Endodermal cell (in vitro differentiated cells): ENCODE measurements at regions not wholly inside any gene's neighbourhood (a gene's known extent, or its start where the extent isn't known, plus 50 kb on each side); places are given as distances from the start of the nearest gene placed in this dataset.

ENCODE experiments used
- DNase-seq: peaks from one replicate; pipeline ENCODE4 v3.0.0-alpha.2; 2017
- H3K27ac ChIP-seq: 2 replicates; pipeline ENCODE4 v1.5.1; 2013; ENCODE audit warnings: mild to moderate bottlenecking, low read depth, low read length, moderate library complexity
- H3K27me3 ChIP-seq: 2 replicates; pipeline ENCODE4 v1.6.1; 2013; ENCODE audit warnings: mild to moderate bottlenecking, low read length, moderate library complexity; ENCODE audit not compliant: insufficient read depth, control insufficient read depth, poor library complexity, severe bottlenecking
- H3K36me3 ChIP-seq: 2 replicates; pipeline ENCODE4 v1.7.0; 2013; ENCODE audit warnings: mild to moderate bottlenecking, low read length, moderate library complexity; ENCODE audit not compliant: control insufficient read depth, insufficient read depth
- H3K4me1 ChIP-seq: one replicate; pipeline ENCODE4 v1.7.0; 2013; ENCODE audit warnings: low read length; ENCODE audit not compliant: control insufficient read depth, insufficient read depth
- H3K4me3 ChIP-seq: 2 replicates; pipeline ENCODE4 v1.5.1; 2013; ENCODE audit warnings: mild to moderate bottlenecking, low read length, moderate library complexity
- H3K9ac ChIP-seq: 2 replicates; pipeline ENCODE4 v1.6.1; 2013; ENCODE audit warnings: mild to moderate bottlenecking, low read length, moderate library complexity; ENCODE audit not compliant: poor library complexity, severe bottlenecking; ENCODE audit errors: extremely low read depth
- H3K9me3 ChIP-seq: 2 replicates; pipeline ENCODE4 v1.6.1; 2013; ENCODE audit warnings: mild to moderate bottlenecking, low read length, moderate library complexity; ENCODE audit not compliant: control insufficient read depth
- H3K27ac Mint-ChIP-seq: 2 replicates; pipeline ENCODE4 v1.8.0; 2020; ENCODE audit warnings: mixed read lengths
- H3K27me3 Mint-ChIP-seq: 2 replicates; pipeline ENCODE4 v1.8.0; 2021; ENCODE audit warnings: mild to moderate bottlenecking, mixed read lengths; ENCODE audit not compliant: insufficient read depth
- H3K36me3 Mint-ChIP-seq: 2 replicates; pipeline ENCODE4 v1.8.0; 2020; ENCODE audit warnings: low read depth, mixed read lengths
- H3K4me1 Mint-ChIP-seq: 2 replicates; pipeline ENCODE4 v1.8.0; 2020; ENCODE audit warnings: mixed read lengths
- H3K4me3 Mint-ChIP-seq: 2 replicates; pipeline ENCODE4 v1.8.0; 2020; ENCODE audit warnings: mild to moderate bottlenecking, moderate library complexity, mixed read lengths
- H3K9me3 Mint-ChIP-seq: 2 replicates; pipeline ENCODE4 v1.8.0; 2020; ENCODE audit warnings: mild to moderate bottlenecking, mixed read lengths
- CTCF ChIP-seq: fragments of 200-600 bp; sonication (generic); conservative IDR thresholded peaks from 2 replicates; pipeline ENCODE4 v1.5.0; 2021; ENCODE audit warnings: antibody characterized with exemption, mild to moderate bottlenecking
- WGBS, 2 experiments: methylation state at CpG; one replicate each; pipeline versions ENCODE4 v1.1.5 to v1.1.7; 2013; ENCODE audit warnings: missing lambda C conversion rate in 2 of 2, mixed read lengths in 1 of 2; ENCODE audit not compliant: insufficient coverage in 1 of 2, insufficient read length in 1 of 2; 5-methylcytosine and 5-hydroxymethylcytosine counted together

GRCh38 chr11:134915212-134915611 is 503.2 kb upstream of the B3GAT1 start:
- Histone ChIP-seq H3K9ac (no peak overlapping the region), H3K4me3 (no peak overlapping the region), H3K27me3 (no peaks in the 10 kb centered on the region), H3K4me1 (no peaks in the 10 kb centered on the region), H3K9me3 (no peaks in the 10 kb centered on the region), H3K27ac (no peak overlapping the region), H3K36me3 (no peaks in the 10 kb centered on the region)
- H3K4me3 Mint-ChIP-seq: no peak overlapping the region
- no peak overlapping the region for H3K27ac Mint-ChIP-seq
- H3K4me1 Mint-ChIP-seq: no peaks in the 10 kb centered on the region
- no peaks in the 10 kb centered on the region for H3K9me3 Mint-ChIP-seq
- no peak for DNase-seq
- TF ChIP-seq CTCF: no peak
- H3K27me3 Mint-ChIP-seq: peaks cover 29% of the 10 kb centered on the region
- H3K36me3 Mint-ChIP-seq: no peaks in the 10 kb centered on the region
- WGBS, 2 experiments: 92 to 95% methylated on average over 6 to 8 of the region's 8 CpGs

- Histone ChIP-seq H3K9ac (no peak overlapping the region), H3K4me3 (no peak overlapping the region), H3K36me3 (no peaks in the 10 kb centered on the region), H3K4me1 (no peaks in the 10 kb centered on the region), H3K27me3 (no peaks in the 10 kb centered on the region), H3K9me3 (no peaks in the 10 kb centered on the region), H3K27ac (no peak overlapping the region)
- Mint-ChIP-seq H3K36me3 (no peaks in the 10 kb centered on the region), H3K9me3 (no peaks in the 10 kb centered on the region), H3K27me3 (peaks cover 28% of the 10 kb centered on the region), H3K27ac (no peak overlapping the region), H3K4me3 (no peak overlapping the region), H3K4me1 (no peaks in the 10 kb centered on the region)
- 88 to 92% methylated on average over 6 to 12 of the region's 12 CpGs for WGBS, 2 experiments
- DNase-seq: no peak
- no peak for TF ChIP-seq CTCF
These were observed 502.1 kb upstream of the B3GAT1 start for GRCh38 chr11:134913999-134914590.

- Mint-ChIP-seq H3K9me3 (no peaks in the 10 kb centered on the region), H3K27ac (no peak overlapping the region), H3K4me3 (no peak overlapping the region), H3K4me1 (peaks cover 1% of the 10 kb centered on the region), H3K27me3 (peaks cover 28% of the 10 kb centered on the region), H3K36me3 (no peaks in the 10 kb centered on the region)
- Histone ChIP-seq H3K36me3 (no peaks in the 10 kb centered on the region), H3K9me3 (no peaks in the 10 kb centered on the region), H3K9ac (no peak overlapping the region), H3K4me3 (no peak overlapping the region), H3K4me1 (no peaks in the 10 kb centered on the region), H3K27me3 (no peaks in the 10 kb centered on the region), H3K27ac (no peak overlapping the region)
- 92 to 95% methylated on average over 16 to 18 of the region's 18 CpGs for WGBS, 2 experiments
- no peak for DNase-seq
- TF ChIP-seq CTCF: no peak
These were observed 501.3 kb upstream of the B3GAT1 start for GRCh38 chr11:134913391-134913790.
